ENCODE measurements at regions not wholly inside any gene's neighbourhood (a gene's known extent, or its start where the extent isn't known, plus 50 kb on each side); places are given as distances from the start of the nearest gene placed in this dataset.

DNA sequence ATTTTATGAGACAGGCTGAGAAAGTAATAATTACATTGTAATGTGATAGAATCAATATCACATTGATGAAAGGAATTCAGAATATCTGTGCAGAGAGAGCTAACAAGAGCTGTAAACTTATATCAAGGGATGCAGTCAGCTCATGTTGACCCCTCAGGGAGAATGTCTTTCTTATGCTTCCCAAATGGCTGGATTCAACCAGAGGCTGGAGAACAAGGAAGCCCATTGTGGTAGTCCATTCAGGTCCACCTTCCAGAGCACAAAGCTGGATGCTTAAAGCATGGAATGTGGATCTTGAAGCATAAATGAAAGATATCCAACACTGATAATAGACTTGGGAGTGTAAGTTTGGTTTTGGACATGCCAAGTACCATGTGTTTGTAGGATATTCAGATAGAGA lies 220.0 kb downstream of the FIGN start:
- FAIRE-seq (no peak), ATAC-seq (no peak)

More for the DNA sequence above, 220.0 kb downstream of the FIGN start:
- ChIA-PET POLR2A (no interaction called here), CTCF (ENCODE audit: low intra/inter-chr PET ratio) (no interaction called here)
- TF ChIP-seq, protein P1, sequence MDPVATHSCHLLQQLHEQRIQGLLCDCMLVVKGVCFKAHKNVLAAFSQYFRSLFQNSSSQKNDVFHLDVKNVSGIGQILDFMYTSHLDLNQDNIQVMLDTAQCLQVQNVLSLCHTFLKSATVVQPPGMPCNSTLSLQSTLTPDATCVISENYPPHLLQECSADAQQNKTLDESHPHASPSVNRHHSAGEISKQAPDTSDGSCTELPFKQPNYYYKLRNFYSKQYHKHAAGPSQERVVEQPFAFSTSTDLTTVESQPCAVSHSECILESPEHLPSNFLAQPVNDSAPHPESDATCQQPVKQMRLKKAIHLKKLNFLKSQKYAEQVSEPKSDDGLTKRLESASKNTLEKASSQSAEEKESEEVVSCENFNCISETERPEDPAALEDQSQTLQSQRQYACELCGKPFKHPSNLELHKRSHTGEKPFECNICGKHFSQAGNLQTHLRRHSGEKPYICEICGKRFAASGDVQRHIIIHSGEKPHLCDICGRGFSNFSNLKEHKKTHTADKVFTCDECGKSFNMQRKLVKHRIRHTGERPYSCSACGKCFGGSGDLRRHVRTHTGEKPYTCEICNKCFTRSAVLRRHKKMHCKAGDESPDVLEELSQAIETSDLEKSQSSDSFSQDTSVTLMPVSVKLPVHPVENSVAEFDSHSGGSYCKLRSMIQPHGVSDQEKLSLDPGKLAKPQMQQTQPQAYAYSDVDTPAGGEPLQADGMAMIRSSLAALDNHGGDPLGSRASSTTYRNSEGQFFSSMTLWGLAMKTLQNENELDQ (CRISPR knock-in tag; IDR thresholded peaks at IDR 0.05; ENCODE audit: borderline replicate concordance) = no peak
- TF ChIP-seq KLF6 (CRISPR knock-in tag; IDR thresholded peaks at IDR 0.05; ENCODE audit: borderline replicate concordance) (no peak), PPARD (CRISPR knock-in tag; IDR thresholded peaks at IDR 0.05) (no peak), GTF2F1 (IDR thresholded peaks at IDR 0.05; ENCODE audit: low read depth, low read length) (no peak), ZBTB7A (IDR thresholded peaks at IDR 0.05; ENCODE audit: borderline replicate concordance, control insufficient read depth, low read depth, low read length) (no peak), ZNF830 (CRISPR knock-in tag; IDR thresholded peaks at IDR 0.05) (no peak)
- TF ChIP-seq, protein P2, sequence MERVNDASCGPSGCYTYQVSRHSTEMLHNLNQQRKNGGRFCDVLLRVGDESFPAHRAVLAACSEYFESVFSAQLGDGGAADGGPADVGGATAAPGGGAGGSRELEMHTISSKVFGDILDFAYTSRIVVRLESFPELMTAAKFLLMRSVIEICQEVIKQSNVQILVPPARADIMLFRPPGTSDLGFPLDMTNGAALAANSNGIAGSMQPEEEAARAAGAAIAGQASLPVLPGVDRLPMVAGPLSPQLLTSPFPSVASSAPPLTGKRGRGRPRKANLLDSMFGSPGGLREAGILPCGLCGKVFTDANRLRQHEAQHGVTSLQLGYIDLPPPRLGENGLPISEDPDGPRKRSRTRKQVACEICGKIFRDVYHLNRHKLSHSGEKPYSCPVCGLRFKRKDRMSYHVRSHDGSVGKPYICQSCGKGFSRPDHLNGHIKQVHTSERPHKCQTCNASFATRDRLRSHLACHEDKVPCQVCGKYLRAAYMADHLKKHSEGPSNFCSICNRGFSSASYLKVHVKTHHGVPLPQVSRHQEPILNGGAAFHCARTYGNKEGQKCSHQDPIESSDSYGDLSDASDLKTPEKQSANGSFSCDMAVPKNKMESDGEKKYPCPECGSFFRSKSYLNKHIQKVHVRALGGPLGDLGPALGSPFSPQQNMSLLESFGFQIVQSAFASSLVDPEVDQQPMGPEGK (CRISPR knock-in tag; IDR thresholded peaks at IDR 0.05; ENCODE audit: borderline replicate concordance) = no peak
- TF ChIP-seq, protein P3, sequence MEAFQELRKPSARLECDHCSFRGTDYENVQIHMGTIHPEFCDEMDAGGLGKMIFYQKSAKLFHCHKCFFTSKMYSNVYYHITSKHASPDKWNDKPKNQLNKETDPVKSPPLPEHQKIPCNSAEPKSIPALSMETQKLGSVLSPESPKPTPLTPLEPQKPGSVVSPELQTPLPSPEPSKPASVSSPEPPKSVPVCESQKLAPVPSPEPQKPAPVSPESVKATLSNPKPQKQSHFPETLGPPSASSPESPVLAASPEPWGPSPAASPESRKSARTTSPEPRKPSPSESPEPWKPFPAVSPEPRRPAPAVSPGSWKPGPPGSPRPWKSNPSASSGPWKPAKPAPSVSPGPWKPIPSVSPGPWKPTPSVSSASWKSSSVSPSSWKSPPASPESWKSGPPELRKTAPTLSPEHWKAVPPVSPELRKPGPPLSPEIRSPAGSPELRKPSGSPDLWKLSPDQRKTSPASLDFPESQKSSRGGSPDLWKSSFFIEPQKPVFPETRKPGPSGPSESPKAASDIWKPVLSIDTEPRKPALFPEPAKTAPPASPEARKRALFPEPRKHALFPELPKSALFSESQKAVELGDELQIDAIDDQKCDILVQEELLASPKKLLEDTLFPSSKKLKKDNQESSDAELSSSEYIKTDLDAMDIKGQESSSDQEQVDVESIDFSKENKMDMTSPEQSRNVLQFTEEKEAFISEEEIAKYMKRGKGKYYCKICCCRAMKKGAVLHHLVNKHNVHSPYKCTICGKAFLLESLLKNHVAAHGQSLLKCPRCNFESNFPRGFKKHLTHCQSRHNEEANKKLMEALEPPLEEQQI (IDR thresholded peaks at IDR 0.05) = no peak
- TF ChIP-seq, protein P4, sequence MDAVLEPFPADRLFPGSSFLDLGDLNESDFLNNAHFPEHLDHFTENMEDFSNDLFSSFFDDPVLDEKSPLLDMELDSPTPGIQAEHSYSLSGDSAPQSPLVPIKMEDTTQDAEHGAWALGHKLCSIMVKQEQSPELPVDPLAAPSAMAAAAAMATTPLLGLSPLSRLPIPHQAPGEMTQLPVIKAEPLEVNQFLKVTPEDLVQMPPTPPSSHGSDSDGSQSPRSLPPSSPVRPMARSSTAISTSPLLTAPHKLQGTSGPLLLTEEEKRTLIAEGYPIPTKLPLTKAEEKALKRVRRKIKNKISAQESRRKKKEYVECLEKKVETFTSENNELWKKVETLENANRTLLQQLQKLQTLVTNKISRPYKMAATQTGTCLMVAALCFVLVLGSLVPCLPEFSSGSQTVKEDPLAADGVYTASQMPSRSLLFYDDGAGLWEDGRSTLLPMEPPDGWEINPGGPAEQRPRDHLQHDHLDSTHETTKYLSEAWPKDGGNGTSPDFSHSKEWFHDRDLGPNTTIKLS (IDR thresholded peaks at IDR 0.05; ENCODE audit: borderline replicate concordance, low read depth) = no peak
- Histone ChIP-seq H4K20me1 (replicated peaks; ENCODE audit: control insufficient read depth, insufficient read depth, low read length) (no peaks in the 10 kb centered on the region), H3K27me3 (ENCODE audit: control insufficient read depth in 2 of 2, insufficient read depth in 2 of 2, low read length in 2 of 2) (no peaks in the 10 kb centered on the region), H3K4me1 (replicated peaks in 1 of 2; ENCODE audit: control insufficient read depth in 2 of 2, insufficient read depth in 2 of 2, low read length in 2 of 2) (no peaks in the 10 kb centered on the region), H3K36me3 (ENCODE audit: control insufficient read depth, insufficient read depth, low read length) (no peaks in the 10 kb centered on the region), H3K9me1 (ENCODE audit: control insufficient read depth, insufficient read depth, low read length) (no peaks in the 10 kb centered on the region), H3K79me2 (ENCODE audit: control insufficient read depth, insufficient read depth, low read length) (no peaks in the 10 kb centered on the region), H3K9me3 (replicated peaks; ENCODE audit: control insufficient read depth, insufficient read depth, low read depth, low read length) (no peaks in the 10 kb centered on the region; the same call in 1 of the 2 replicates), H2AFZ (ENCODE audit: low read depth, low read length) (no peak overlapping the region), H3K4me2 (ENCODE audit: insufficient read depth, low read length) (no peak overlapping the region), H3K4me3 (no peak overlapping the region), H3K27ac (ENCODE audit: extremely low read depth, low read depth, low read length) (no peak overlapping the region), H3K9ac (ENCODE audit: insufficient read depth in 1 of 2, low read depth in 2 of 2, low read length in 2 of 2) (no peak overlapping the region)
- BruUV-seq (replicated peaks) = no TSS peak
- in situ Hi-C loops (cut with MboI) (no loop called here), intact Hi-C loops (cut with micrococcal nuclease) (no loop called here)
- DNase-seq (ENCODE audit: extremely low read depth in 1 of 4, low spot score in 3 of 4) = no peak
